H9 (cell line): ENCODE measurements at regions not wholly inside any gene's neighbourhood (a gene's known extent, or its start where the extent isn't known, plus 50 kb on each side); places are given as distances from the start of the nearest gene placed in this dataset.

Experiments used
- DNase-seq: peaks from one replicate; pipeline ENCODE4 v3.0.0-alpha.2; 2017
- H2AFZ ChIP-seq: one replicate; pipeline ENCODE4 v1.6.1; 2013; ENCODE audit warnings: mild to moderate bottlenecking, low read length, control low read depth, moderate library complexity
- H2AK5ac ChIP-seq: 2 replicates; pipeline ENCODE4 v1.6.1; 2013; ENCODE audit warnings: low read length, control low read depth, mixed read lengths; ENCODE audit not compliant: insufficient read length
- H2BK120ac ChIP-seq: one replicate; pipeline ENCODE4 v1.6.1; 2013; ENCODE audit warnings: low read depth, mild to moderate bottlenecking, low read length, control low read depth, inconsistent platforms; ENCODE audit not compliant: poor library complexity, severe bottlenecking
- H2BK12ac ChIP-seq: 2 replicates; pipeline ENCODE4 v1.6.1; 2013; ENCODE audit warnings: low read length, control low read depth, mixed read lengths, low read depth; ENCODE audit not compliant: insufficient read length
- H2BK15ac ChIP-seq: 2 replicates; pipeline ENCODE4 v1.6.1; 2013; ENCODE audit warnings: low read depth, low read length, control low read depth
- H2BK20ac ChIP-seq: one replicate; pipeline ENCODE4 v1.6.1; 2013; ENCODE audit warnings: low read depth, mild to moderate bottlenecking, low read length, control low read depth, inconsistent platforms; ENCODE audit not compliant: poor library complexity, severe bottlenecking
- H2BK5ac ChIP-seq: 2 replicates; pipeline ENCODE4 v1.6.1; 2013; ENCODE audit warnings: low read length, control low read depth, mixed read lengths; ENCODE audit not compliant: insufficient read length
- H3K14ac ChIP-seq: 2 replicates; pipeline ENCODE4 v1.6.1; 2013; ENCODE audit warnings: low read length, control low read depth; ENCODE audit not compliant: insufficient read depth
- H3K18ac ChIP-seq: 2 replicates; pipeline ENCODE4 v1.6.1; 2013; ENCODE audit warnings: low read depth, mild to moderate bottlenecking, mixed read lengths, low read length, control low read depth; ENCODE audit not compliant: insufficient read length
- H3K23ac ChIP-seq: 2 replicates; pipeline ENCODE4 v1.6.1; 2013; ENCODE audit warnings: low read length, control low read depth, mixed read lengths, low read depth; ENCODE audit not compliant: insufficient read length
- H3K23me2 ChIP-seq: 2 replicates; pipeline ENCODE4 v1.6.1; 2013; ENCODE audit warnings: low read depth, mild to moderate bottlenecking, mixed read lengths, low read length, control low read depth; ENCODE audit not compliant: insufficient read length, poor library complexity, severe bottlenecking
- H3K27ac ChIP-seq: 2 replicates; pipeline ENCODE4 v1.5.1; 2013; ENCODE audit warnings: low read length, control low read depth, mixed read lengths, low read depth; ENCODE audit not compliant: insufficient read length
- H3K27me3 ChIP-seq: 2 replicates; pipeline ENCODE4 v1.6.1; 2013; ENCODE audit warnings: low read length, control low read depth, inconsistent platforms; ENCODE audit not compliant: insufficient read depth
- H3K4ac ChIP-seq: 2 replicates; pipeline ENCODE4 v1.6.1; 2013; ENCODE audit warnings: low read depth, mild to moderate bottlenecking, control low read depth, inconsistent platforms, low read length, moderate library complexity
- H3K4me1 ChIP-seq: 2 replicates; pipeline ENCODE4 v1.6.1; 2013; ENCODE audit warnings: low read length, control low read depth, inconsistent platforms; ENCODE audit not compliant: insufficient read depth
- H3K4me2 ChIP-seq: 2 replicates; pipeline ENCODE4 v1.6.1; 2013; ENCODE audit warnings: low read length, control low read depth, mixed read lengths; ENCODE audit not compliant: insufficient read length, insufficient read depth
- H3K56ac ChIP-seq: 2 replicates; pipeline ENCODE4 v1.6.1; 2013; ENCODE audit warnings: low read depth, mild to moderate bottlenecking, mixed read lengths, low read length, control low read depth; ENCODE audit not compliant: insufficient read length
- H3K79me1 ChIP-seq: 2 replicates; pipeline ENCODE4 v1.6.1; 2013; ENCODE audit warnings: low read depth, mild to moderate bottlenecking, moderate library complexity, low read length, control low read depth, inconsistent platforms; ENCODE audit not compliant: insufficient read depth, poor library complexity, severe bottlenecking
- H3K79me2 ChIP-seq: 2 replicates; pipeline ENCODE4 v1.6.1; 2013; ENCODE audit warnings: low read length, control low read depth, inconsistent platforms; ENCODE audit not compliant: insufficient read depth
- H3K9ac ChIP-seq: 2 replicates; pipeline ENCODE4 v1.6.1; 2013; ENCODE audit warnings: low read length, control low read depth, mixed read lengths; ENCODE audit not compliant: insufficient read length; ENCODE audit errors: extremely low read depth
- H3K9me3 ChIP-seq: one replicate; pipeline ENCODE4 v1.6.1; 2013; ENCODE audit warnings: low read depth, low read length, inconsistent platforms; ENCODE audit not compliant: control insufficient read depth
- H3T11ph ChIP-seq: one replicate; pipeline ENCODE4 v1.6.1; 2013; ENCODE audit warnings: mild to moderate bottlenecking, low read length, control low read depth, inconsistent platforms
- H4K20me1 ChIP-seq: one replicate; pipeline ENCODE4 v1.6.1; 2013; ENCODE audit not compliant: control insufficient read depth, insufficient read length, insufficient read depth
- H4K5ac ChIP-seq: 2 replicates; pipeline ENCODE4 v1.6.1; 2013; ENCODE audit warnings: low read depth, mild to moderate bottlenecking, mixed read lengths, low read length, control low read depth; ENCODE audit not compliant: insufficient read length
- H4K8ac ChIP-seq: replicated peaks from 2 replicates; pipeline ENCODE4 v1.6.1; 2013; ENCODE audit warnings: low read length, control low read depth, mixed read lengths, low read depth; ENCODE audit not compliant: insufficient read length
- H4K91ac ChIP-seq: 2 replicates; pipeline ENCODE4 v1.6.1; 2013; ENCODE audit warnings: low read depth, mild to moderate bottlenecking, moderate library complexity, mixed read lengths, low read length, control low read depth; ENCODE audit not compliant: insufficient read length
- H3K27ac Mint-ChIP-seq, 3 experiments: 2 replicates in 2 of 3; 3 replicates in 1 of 3; pipeline ENCODE4 v1.8.0; 2020 to 2021; ENCODE audit warnings: mixed read lengths in 3 of 3, mild to moderate bottlenecking in 1 of 3, moderate library complexity in 1 of 3
- H3K27me3 Mint-ChIP-seq: 2 replicates; pipeline ENCODE4 v1.8.0; 2021; ENCODE audit warnings: low read depth, mild to moderate bottlenecking, moderate library complexity, mixed read lengths
- H3K36me3 Mint-ChIP-seq, 3 experiments: 2 replicates in 2 of 3; 3 replicates in 1 of 3; pipeline ENCODE4 v1.8.0; 2020 to 2021; ENCODE audit warnings: low read depth in 3 of 3, mixed read lengths in 3 of 3; ENCODE audit not compliant: insufficient read depth in 1 of 3
- H3K4me1 Mint-ChIP-seq, 2 experiments: 2 replicates each; pipeline ENCODE4 v1.8.0; 2020; ENCODE audit warnings: mixed read lengths in 2 of 2
- H3K4me3 Mint-ChIP-seq, 2 experiments: 2 replicates in 1 of 2; 3 replicates in 1 of 2; pipeline ENCODE4 v1.8.0; 2020 to 2021; ENCODE audit warnings: mild to moderate bottlenecking in 2 of 2, mixed read lengths in 2 of 2, moderate library complexity in 1 of 2
- H3K9me3 Mint-ChIP-seq, 2 experiments: 2 replicates in 1 of 2; 3 replicates in 1 of 2; pipeline ENCODE4 v1.8.0; 2020; ENCODE audit warnings: mild to moderate bottlenecking in 2 of 2, mixed read lengths in 2 of 2, moderate library complexity in 1 of 2
- WGBS: extraction: QIAGEN DNeasy Blood & Tissue Kit; methylation state at CpG from one replicate; pipeline ENCODE4 v1.1.7; 2013; ENCODE audit warnings: missing lambda C conversion rate, low lambda C conversion rate, mixed read lengths; ENCODE audit not compliant: insufficient read length; ENCODE audit errors: extremely low coverage; 5-methylcytosine and 5-hydroxymethylcytosine counted together
- TF ChIP-seq, protein P1 (sequence below): fragments of 200-600 bp; sonication (generic); conservative IDR thresholded peaks from 3 replicates; pipeline ENCODE4 v1.8.0; 2021; ENCODE audit warnings: antibody characterized with exemption, mild to moderate bottlenecking

DNA sequence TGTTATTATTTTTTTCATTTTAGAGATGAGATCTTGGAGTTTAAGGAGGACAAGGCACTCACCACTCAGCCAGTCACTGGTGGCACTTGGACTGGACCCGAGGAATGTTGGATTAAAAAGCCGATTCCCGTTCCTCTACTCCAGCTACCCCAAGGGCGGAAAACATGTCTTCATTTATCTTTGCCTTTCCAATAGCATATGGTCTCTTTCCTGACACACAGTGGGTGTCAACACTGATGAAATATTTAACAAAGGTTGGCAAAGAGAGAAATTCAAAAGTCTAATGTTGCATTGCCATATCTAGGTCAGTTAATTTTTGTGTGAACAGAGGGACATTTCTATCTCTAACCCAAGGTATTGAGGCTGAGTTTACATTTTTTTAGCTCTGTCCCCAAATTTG, 459.7 kb downstream of the RBFOX1 start:
- Mint-ChIP-seq H3K4me3 (no peak overlapping the region), H3K36me3 (no peaks in the 10 kb centered on the region), H3K9me3 (no peaks in the 10 kb centered on the region), H3K27ac (no peak overlapping the region), H3K4me1 (peaks cover 6 to 7% of the 10 kb centered on the region in 2 experiments; a peak in 3 of 4 replicates), H3K27me3 (no peaks in the 10 kb centered on the region)
- no peak overlapping the region for H2BK5ac ChIP-seq
- no peaks in the 10 kb centered on the region for H3K27me3 ChIP-seq
- H3K27ac ChIP-seq, result no peak overlapping the region
- no peaks in the 10 kb centered on the region for H3K9me3 ChIP-seq
- no peaks in the 10 kb centered on the region for H4K20me1 ChIP-seq
- H2AK5ac ChIP-seq, result no peak overlapping the region
- no peak overlapping the region for H4K5ac ChIP-seq
- no peak overlapping the region for H4K8ac ChIP-seq
- H3K18ac ChIP-seq, result no peak overlapping the region
- no peak overlapping the region for H2BK12ac ChIP-seq
- H2BK120ac ChIP-seq, result no peak overlapping the region
- no peak overlapping the region for H3K23ac ChIP-seq
- no peak overlapping the region for H2AFZ ChIP-seq
- H3K9ac ChIP-seq, result no peak overlapping the region
- DNase-seq, result no peak
- no peak overlapping the region for H3K4ac ChIP-seq
- no peak overlapping the region for H3K4me2 ChIP-seq
- H3K14ac ChIP-seq, result no peak overlapping the region
- WGBS, result no CpG with 5 or more reads among the region's 4 CpGs
- TF ChIP-seq, protein P1, sequence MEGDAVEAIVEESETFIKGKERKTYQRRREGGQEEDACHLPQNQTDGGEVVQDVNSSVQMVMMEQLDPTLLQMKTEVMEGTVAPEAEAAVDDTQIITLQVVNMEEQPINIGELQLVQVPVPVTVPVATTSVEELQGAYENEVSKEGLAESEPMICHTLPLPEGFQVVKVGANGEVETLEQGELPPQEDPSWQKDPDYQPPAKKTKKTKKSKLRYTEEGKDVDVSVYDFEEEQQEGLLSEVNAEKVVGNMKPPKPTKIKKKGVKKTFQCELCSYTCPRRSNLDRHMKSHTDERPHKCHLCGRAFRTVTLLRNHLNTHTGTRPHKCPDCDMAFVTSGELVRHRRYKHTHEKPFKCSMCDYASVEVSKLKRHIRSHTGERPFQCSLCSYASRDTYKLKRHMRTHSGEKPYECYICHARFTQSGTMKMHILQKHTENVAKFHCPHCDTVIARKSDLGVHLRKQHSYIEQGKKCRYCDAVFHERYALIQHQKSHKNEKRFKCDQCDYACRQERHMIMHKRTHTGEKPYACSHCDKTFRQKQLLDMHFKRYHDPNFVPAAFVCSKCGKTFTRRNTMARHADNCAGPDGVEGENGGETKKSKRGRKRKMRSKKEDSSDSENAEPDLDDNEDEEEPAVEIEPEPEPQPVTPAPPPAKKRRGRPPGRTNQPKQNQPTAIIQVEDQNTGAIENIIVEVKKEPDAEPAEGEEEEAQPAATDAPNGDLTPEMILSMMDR, result no peak
- H4K91ac ChIP-seq, result no peak overlapping the region
- H2BK20ac ChIP-seq, result no peak overlapping the region
- no peak overlapping the region for H3T11ph ChIP-seq
- no peaks in the 10 kb centered on the region; the same call in 1 of the 2 replicates for H3K4me1 ChIP-seq
- H3K23me2 ChIP-seq, result no peaks in the 10 kb centered on the region
- H3K79me2 ChIP-seq, result no peaks in the 10 kb centered on the region
- H3K56ac ChIP-seq, result no peak overlapping the region
- no peaks in the 10 kb centered on the region for H3K79me1 ChIP-seq
- H2BK15ac ChIP-seq, result no peak overlapping the region
